Testis (tissue), 2 donors: ENCODE measurements at regions not wholly inside any gene's neighbourhood (a gene's known extent, or its start where the extent isn't known, plus 50 kb on each side); places are given as distances from the start of the nearest gene placed in this dataset.

Experiments
- DNase-seq: peaks from one replicate; pipeline ENCODE4 v3.0.0-alpha.2; 2019
- H3K27ac ChIP-seq, 2 donors: fragments of 200-600 bp; sonication (generic); one replicate each; pipeline ENCODE4 v1.5.1; 2019
- H3K27me3 ChIP-seq: fragments of 200-600 bp; sonication (generic); one replicate; pipeline ENCODE4 v1.5.1; 2019
- H3K36me3 ChIP-seq: fragments of 200-600 bp; sonication (generic); one replicate; pipeline ENCODE4 v1.5.1; 2017; ENCODE audit warnings: low read depth; ENCODE audit errors: missing control alignments
- H3K4me1 ChIP-seq: fragments of 200-600 bp; sonication (generic); one replicate; pipeline ENCODE4 v1.5.1; 2019
- H3K4me3 ChIP-seq, 2 donors: fragments of 200-600 bp; sonication (generic); one replicate each; pipeline ENCODE4 v1.5.1; 2017 to 2019
- H3K9me3 ChIP-seq: fragments of 200-600 bp; sonication (generic); one replicate; pipeline ENCODE4 v1.5.1; 2017
- CTCF ChIP-seq, 3 experiments: fragments of 450-650 bp in 2 of 3; fragments of 200-600 bp in 1 of 3; sonication (generic) in 1 of 3; IDR thresholded peaks; one replicate each; pipeline ENCODE4 v1.5.1; 2016 to 2019; ENCODE audit warnings: antibody characterized with exemption in 3 of 3, mild to moderate bottlenecking in 2 of 3, moderate library complexity in 1 of 3
- POLR2A ChIP-seq: fragments of 450-650 bp; IDR thresholded peaks from one replicate; pipeline ENCODE4 v1.6.1; 2017; ENCODE audit warnings: antibody characterized with exemption, mild to moderate bottlenecking, moderate library complexity
- WGBS, 2 donors: methylation state at CpG; one replicate each; pipeline ENCODE4 v1.1.5; 2018; 5-methylcytosine and 5-hydroxymethylcytosine counted together
- intact Hi-C: fragments of 100-400 bp; cut with DNase I; formaldehyde crosslinking; loops from one replicate; pipeline ENCODE4 v1.15.1; 2023; ENCODE audit warnings: low total_unique reads

GRCh38 chr2:105540642-105541041 is 141.8 kb upstream of the FHL2 start:
- Histone ChIP-seq H3K4me3 (no peak overlapping the region), H3K4me1 (no peaks in the 10 kb centered on the region), H3K27me3 (no peaks in the 10 kb centered on the region), H3K27ac (no peak overlapping the region), H3K36me3 (no peaks in the 10 kb centered on the region), H3K9me3 (no peaks in the 10 kb centered on the region)
- no peak for DNase-seq
- intact Hi-C loops, result no loop called here
- 29 to 38% methylated on average over 2 of the region's 2 CpGs for WGBS, 2 donors
- no peak for TF ChIP-seq CTCF (IDR thresholded peaks at IDR 0.05)
- no peak for TF ChIP-seq POLR2A

- intact Hi-C loops, result no loop called here
- no peaks in the 10 kb centered on the region for H3K9me3 ChIP-seq
- no peak for DNase-seq
- TF ChIP-seq CTCF (IDR thresholded peaks at IDR 0.05), result no peak
- TF ChIP-seq POLR2A, result no peak
- no peaks in the 10 kb centered on the region for H3K36me3 ChIP-seq
- H3K4me1 ChIP-seq, result no peaks in the 10 kb centered on the region
- no peak overlapping the region for H3K4me3 ChIP-seq
- no peaks in the 10 kb centered on the region for H3K27me3 ChIP-seq
- WGBS, 2 donors, result 74 to 79% methylated on average over 6 of the region's 6 CpGs
- no peak overlapping the region for H3K27ac ChIP-seq
Observed at GRCh38 chr2:105539331-105539730, 140.5 kb upstream of the FHL2 start.

GRCh38 chr2:105538840-105539239 is 140.0 kb upstream of the FHL2 start:
- Histone ChIP-seq H3K27ac (no peak overlapping the region), H3K4me3 (no peak overlapping the region), H3K4me1 (no peaks in the 10 kb centered on the region), H3K9me3 (no peaks in the 10 kb centered on the region), H3K27me3 (no peaks in the 10 kb centered on the region), H3K36me3 (no peaks in the 10 kb centered on the region)
- TF ChIP-seq CTCF (IDR thresholded peaks at IDR 0.05), result no peak
- no peak for TF ChIP-seq POLR2A
- intact Hi-C loops, result no loop called here
- WGBS, 2 donors, result 89 to 93% methylated on average over 4 to 5 of the region's 5 CpGs
- DNase-seq, result no peak

- no peak for DNase-seq
- no peaks in the 10 kb centered on the region for H3K9me3 ChIP-seq
- no peaks in the 10 kb centered on the region for H3K27me3 ChIP-seq
- H3K27ac ChIP-seq, result no peak overlapping the region
- H3K36me3 ChIP-seq, result no peaks in the 10 kb centered on the region
- no peaks in the 10 kb centered on the region for H3K4me1 ChIP-seq
- TF ChIP-seq POLR2A (no peak), CTCF (IDR thresholded peaks at IDR 0.05) (no peak)
- no peak overlapping the region for H3K4me3 ChIP-seq
- WGBS, 2 donors, result 94 to 98% methylated on average over 4 of the region's 4 CpGs
- intact Hi-C loops, result no loop called here
Observed at GRCh38 chr2:105537920-105538319, 139.1 kb upstream of the FHL2 start.

- Histone ChIP-seq H3K27ac (no peak overlapping the region), H3K36me3 (no peaks in the 10 kb centered on the region), H3K9me3 (no peaks in the 10 kb centered on the region), H3K27me3 (no peaks in the 10 kb centered on the region), H3K4me3 (no peak overlapping the region), H3K4me1 (no peaks in the 10 kb centered on the region)
- intact Hi-C loops, result no loop called here
- TF ChIP-seq CTCF (IDR thresholded peaks at IDR 0.05) (no peak), POLR2A (no peak)
- DNase-seq, result no peak
- 87 to 88% methylated on average over 7 of the region's 7 CpGs for WGBS, 2 donors
Observed at GRCh38 chr2:105537466-105537865, 138.6 kb upstream of the FHL2 start.
